SIG-M5 treated with dmso at 0.1 percent for 504 hours (cell line): ENCODE measurements at regions not wholly inside any gene's neighbourhood (a gene's known extent, or its start where the extent isn't known, plus 50 kb on each side); places are given as distances from the start of the nearest gene placed in this dataset.
"Not testable (repeated sequence)": the region's sequence is repeated elsewhere in the genome, so short reads cannot be mapped to it uniquely, and the experiment has no call there.

Source experiments
- DNase-seq: peaks from one replicate; lab custom pipeline; 2025; ENCODE audit not compliant: unreplicated experiment; lab: John Stamatoyannopoulos, UW

GRCh38 chr11:36757075-36757474 lies 159.0 kb upstream of the RAG2 start:
- no peak for DNase-seq

GRCh38 chr11:36753960-36754359 lies 155.9 kb upstream of the RAG2 start:
- DNase-seq: no peak

GRCh38 chr11:36751996-36752395 lies 154.0 kb upstream of the RAG2 start:
- DNase-seq: no peak

GRCh38 chr11:36751335-36751781 lies 153.3 kb upstream of the RAG2 start:
- no peak for DNase-seq

- DNase-seq: no peak
Measured at GRCh38 chr11:36750349-36750748, 152.3 kb upstream of the RAG2 start.

- DNase-seq: no peak
Measured at GRCh38 chr11:36748836-36749235, 150.8 kb upstream of the RAG2 start.

- peak; percentile 85 for DNase-seq
Measured at GRCh38 chr11:36746886-36747710, 149.1 kb upstream of the RAG2 start.

GRCh38 chr11:36744375-36745168 lies 146.5 kb upstream of the RAG2 start:
- DNase-seq: peak; percentile 49

GRCh38 chr11:36743039-36743438 lies 145.0 kb upstream of the RAG2 start:
- DNase-seq: no peak

GRCh38 chr11:36741515-36741914 lies 143.5 kb upstream of the RAG2 start:
- DNase-seq: no peak

GRCh38 chr11:36738292-36738861 lies 140.3 kb upstream of the RAG2 start:
- no peak for DNase-seq

- no peak for DNase-seq
Measured at GRCh38 chr11:36736103-36736502, 138.1 kb upstream of the RAG2 start.

- DNase-seq: not testable (repeated sequence)
Measured at GRCh38 chr11:36733721-36734120, 135.7 kb upstream of the RAG2 start.

- DNase-seq: no peak
Measured at GRCh38 chr11:36730761-36731160, 132.7 kb upstream of the RAG2 start.

GRCh38 chr11:36729825-36730224 lies 131.8 kb upstream of the RAG2 start:
- DNase-seq: no peak

GRCh38 chr11:36726420-36726819 lies 128.4 kb upstream of the RAG2 start:
- DNase-seq: no peak

GRCh38 chr11:36724742-36725385 lies 126.8 kb upstream of the RAG2 start:
- no peak for DNase-seq

- DNase-seq: no peak
Measured at GRCh38 chr11:36722421-36722820, 124.4 kb upstream of the RAG2 start.

- DNase-seq: no peak
Measured at GRCh38 chr11:36719358-36720107, 121.5 kb upstream of the RAG2 start.

- no peak for DNase-seq
Measured at GRCh38 chr11:36718451-36718850, 120.4 kb upstream of the RAG2 start.

GRCh38 chr11:36713715-36714114 lies 115.7 kb upstream of the RAG2 start:
- no peak for DNase-seq
